HG03039 (cell line): ENCODE measurements at regions not wholly inside any gene's neighbourhood (a gene's known extent, or its start where the extent isn't known, plus 50 kb on each side); places are given as distances from the start of the nearest gene placed in this dataset.

Source experiments
- ATAC-seq: cut with Tn5 transposase; IDR thresholded peaks from one replicate; pipeline ENCODE4 v1.9.1; 2021; ENCODE audit warnings: mild to moderate bottlenecking, moderate library complexity; ENCODE audit not compliant: unreplicated experiment

GRCh38 chr11:25943777-25944661, 387.9 kb upstream of the ANO3 start:
- ATAC-seq: no peak

DNA sequence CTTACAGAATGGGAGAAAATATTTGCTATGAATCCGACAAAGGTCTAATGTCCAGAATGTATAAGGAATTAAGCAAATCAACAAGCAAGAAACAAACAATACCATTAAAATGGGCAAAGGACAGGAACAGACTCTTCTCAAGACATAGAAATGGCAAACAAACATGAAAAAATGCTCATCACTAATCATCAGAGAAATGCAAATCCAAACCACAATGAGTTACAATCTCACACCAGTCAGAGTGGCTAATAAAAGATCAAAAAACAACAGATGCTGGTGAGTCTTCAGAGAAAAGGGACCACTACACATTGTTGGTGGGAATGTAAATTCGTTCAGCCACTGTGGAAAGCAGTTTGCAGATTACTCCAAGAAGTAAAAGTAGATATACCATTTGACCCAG, 382.0 kb upstream of the ANO3 start:
- ATAC-seq: no peak

DNA sequence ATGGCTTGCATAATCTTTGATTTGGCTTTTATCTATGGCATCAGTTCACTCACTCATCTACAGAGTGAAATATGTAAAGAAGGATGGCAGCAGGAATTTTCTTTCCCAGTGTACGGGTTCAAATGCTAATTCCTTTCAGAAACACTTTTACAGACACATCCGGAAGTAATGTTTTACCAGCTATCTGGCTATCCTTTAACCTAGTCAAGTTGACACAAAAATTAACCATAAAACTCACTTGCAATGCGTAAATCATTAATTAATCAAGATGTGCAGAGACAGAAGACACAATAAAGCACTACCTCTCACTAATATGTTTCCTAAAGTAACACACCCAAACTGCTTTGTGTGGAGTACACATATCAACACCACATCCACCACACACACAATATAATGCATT, 378.9 kb upstream of the ANO3 start:
- ATAC-seq: no peak

DNA sequence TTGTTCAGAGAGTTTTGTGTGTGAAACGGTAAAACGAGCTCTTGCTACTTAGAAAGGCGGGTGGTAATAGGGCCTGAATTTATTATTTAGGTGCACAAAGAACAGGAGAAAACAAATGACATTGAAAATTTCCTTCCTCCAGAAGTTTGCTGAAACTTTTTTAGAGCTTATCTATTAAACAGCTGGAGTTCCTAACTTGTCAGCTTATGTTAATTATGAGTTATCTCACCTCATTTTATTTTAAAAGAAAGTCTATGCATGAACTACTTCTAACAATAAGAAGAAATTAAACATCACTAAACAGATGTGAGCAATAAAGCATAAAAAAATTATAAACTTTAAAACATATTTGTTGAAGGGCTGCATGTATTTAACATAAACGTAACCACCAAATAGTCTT, 373.9 kb upstream of the ANO3 start:
- ATAC-seq: no peak

DNA sequence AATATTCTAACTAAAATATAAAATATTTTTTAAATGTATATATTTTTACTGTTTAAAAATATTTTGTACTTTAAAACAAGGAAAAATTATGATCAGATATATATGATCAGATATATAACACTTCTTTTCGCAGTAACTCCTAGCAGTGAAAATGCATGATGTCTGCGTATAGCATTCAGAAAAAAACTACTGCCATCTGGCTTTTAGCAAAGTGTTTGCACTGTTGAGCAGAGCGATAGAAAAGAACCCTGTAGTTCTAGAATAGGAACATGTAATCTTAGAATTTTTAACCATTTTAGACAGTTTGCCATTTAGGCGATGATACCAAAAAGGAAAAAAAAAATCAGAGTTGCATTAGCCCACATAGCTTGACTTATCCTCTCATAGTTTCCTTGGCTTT, 370.4 kb upstream of the ANO3 start:
- no peak for ATAC-seq

GRCh38 chr11:25970726-25971508, 361.0 kb upstream of the ANO3 start:
- ATAC-seq: no peak

GRCh38 chr11:25980091-25980490, 351.8 kb upstream of the ANO3 start:
- ATAC-seq: no peak

- ATAC-seq: peak; percentile 88
These were observed 349.9 kb upstream of the ANO3 start for GRCh38 chr11:25981998-25982397.

GRCh38 chr11:25983280-25983679, 348.6 kb upstream of the ANO3 start:
- no peak for ATAC-seq

GRCh38 chr11:25988178-25988577, 343.8 kb upstream of the ANO3 start:
- no peak for ATAC-seq

DNA sequence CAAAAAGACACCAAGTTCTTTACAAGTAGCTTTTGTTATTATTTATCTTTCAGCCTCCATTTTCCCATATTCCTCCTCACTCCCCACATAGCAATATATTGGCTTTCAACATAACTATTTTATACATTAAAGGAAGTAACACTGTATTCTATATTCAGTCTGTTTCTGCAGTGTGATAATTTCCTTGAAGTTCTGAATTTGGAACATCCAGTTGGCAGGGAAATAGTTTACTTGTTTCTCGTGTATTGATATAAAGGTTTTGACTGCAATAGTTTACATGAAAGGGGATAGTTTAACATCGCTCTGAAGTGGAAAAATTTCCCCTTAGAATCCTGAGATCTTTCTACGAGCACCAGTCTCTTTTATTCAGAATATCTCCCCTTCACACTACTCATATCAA, 341.5 kb upstream of the ANO3 start:
- no peak for ATAC-seq

GRCh38 chr11:25991476-25991875, 340.5 kb upstream of the ANO3 start:
- ATAC-seq: no peak

DNA sequence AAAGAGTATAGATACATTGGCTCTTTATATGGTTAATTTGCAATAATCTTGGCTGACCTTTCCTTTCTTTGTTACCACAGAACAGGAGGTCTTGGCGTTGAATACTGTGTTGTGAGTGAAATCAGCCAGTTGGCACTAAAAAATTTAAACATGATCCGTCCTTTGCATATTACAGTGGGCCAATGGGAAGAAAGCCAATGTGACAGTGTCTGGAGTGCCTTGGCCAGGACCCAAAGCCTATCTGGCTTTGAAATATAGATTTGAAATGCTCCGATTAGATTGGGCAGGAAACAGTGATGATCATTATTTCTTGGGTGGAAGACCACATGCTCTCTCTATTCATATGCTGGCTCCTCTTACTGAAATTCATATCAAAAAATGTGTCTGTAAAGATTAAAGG, 339.6 kb upstream of the ANO3 start:
- no peak for ATAC-seq

DNA sequence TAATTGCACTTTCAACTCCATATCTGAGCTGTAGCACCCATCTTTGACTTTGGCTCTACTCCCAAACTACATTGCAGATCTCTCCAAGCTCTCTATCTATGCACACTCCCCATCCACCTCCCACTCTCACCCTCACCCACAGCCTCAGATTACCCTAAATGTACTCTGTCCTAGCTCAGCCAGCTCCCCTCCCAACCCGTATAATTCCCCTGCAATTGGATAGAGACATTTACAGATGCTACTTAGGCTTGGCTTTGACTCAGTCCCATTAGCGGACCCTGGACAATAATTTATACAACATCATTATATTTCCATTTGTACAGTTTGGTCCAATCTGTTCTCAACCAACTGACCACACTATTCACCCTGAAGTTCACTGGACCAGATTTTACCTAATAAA, 338.9 kb upstream of the ANO3 start:
- ATAC-seq: no peak

DNA sequence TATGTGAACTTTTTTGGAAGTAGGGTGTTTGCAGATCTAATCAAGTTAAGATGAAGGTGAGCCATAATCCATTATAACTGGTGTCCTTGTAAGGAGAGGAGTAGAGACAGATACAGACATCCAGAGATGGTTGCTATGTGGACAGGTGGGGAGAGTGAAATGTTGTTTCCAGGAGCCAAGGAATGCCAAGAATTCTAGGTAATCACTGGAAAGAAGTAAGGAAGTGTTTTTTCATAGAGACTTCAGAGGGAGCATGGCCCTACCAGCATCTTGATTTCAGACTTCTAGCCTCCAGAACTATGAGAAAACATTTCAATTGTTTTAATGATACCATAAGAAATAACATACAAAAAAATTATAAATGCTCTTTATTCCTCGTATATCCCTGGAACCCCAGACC, 320.5 kb upstream of the ANO3 start:
- ATAC-seq: no peak

DNA sequence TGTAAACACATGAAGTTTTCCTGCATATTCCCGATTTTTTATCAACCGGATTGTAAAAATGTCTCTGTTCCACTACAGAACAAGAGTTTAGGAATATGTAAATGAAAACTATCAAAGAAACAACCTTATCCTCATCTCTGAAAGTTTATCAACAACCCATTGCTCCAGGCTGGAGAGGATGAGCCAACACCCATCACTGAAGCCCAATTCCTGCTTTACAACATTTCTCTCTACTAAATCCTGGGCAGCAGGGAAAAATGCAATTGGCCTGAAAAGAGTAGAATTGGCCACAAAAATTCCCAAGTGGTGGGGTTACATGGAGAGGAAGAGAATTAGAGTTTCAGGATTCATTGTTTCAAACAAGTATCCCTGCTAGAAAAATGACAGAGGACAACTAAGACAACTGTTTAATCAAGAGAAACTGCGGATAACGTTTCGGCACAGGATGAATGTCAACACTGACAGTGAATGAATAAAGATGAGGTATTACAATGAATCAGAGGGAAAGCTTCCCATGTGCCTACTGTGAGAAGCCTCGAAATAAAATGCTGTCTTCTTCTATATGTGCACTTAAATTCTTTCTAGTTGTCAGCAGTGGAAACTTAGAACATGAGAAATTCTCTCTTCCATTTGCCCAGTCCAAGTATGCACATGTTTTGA, 317.3 kb upstream of the ANO3 start:
- ATAC-seq: no peak

DNA sequence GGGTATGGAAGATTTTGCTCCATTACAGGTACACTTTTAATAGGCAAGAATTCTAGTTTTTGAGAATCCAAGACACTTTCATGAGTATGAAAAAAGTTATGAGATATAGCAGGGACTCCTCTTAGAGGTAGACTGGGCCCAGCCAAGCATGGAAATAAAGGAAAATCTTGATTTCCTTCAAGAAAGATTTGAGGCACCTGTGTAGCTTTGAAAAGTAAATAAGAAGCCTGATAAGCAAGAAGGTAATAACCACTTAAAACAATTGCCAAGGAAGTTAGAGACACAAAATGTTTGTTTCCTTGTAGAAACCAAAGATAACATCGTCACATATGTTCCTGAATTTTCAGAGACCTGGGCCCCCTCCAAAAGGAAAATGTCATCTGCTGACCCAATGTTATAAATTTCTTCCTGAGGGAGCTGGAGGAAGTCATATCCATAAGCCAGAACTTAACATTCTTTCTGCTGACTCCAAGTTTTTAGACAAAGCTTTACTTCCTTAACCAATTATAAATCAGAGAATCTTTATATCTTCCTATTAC, 314.5 kb upstream of the ANO3 start:
- ATAC-seq: no peak

DNA sequence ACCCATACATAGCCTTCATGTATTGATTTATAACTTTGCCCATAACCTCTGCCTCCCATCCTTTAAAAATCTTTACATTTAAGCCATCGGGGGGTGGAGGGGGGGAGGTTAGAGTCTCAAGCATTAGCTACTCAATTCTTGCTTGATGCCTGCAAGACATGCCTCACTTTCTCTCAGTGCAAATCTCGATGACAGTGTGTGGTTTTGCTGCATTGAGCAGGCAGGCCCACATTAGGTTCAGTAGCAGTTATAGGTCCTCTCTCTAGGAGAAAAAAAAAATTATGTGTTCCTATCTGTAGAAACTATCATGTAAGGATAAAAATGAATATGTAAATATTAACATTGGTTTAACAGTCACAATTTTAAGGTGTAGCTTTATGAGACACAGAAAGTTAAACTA, 314.0 kb upstream of the ANO3 start:
- no peak for ATAC-seq

- no peak for ATAC-seq
These were observed 313.6 kb upstream of the ANO3 start for GRCh38 chr11:26018336-26018735.

GRCh38 chr11:26019386-26019785, 312.5 kb upstream of the ANO3 start:
- no peak for ATAC-seq

DNA sequence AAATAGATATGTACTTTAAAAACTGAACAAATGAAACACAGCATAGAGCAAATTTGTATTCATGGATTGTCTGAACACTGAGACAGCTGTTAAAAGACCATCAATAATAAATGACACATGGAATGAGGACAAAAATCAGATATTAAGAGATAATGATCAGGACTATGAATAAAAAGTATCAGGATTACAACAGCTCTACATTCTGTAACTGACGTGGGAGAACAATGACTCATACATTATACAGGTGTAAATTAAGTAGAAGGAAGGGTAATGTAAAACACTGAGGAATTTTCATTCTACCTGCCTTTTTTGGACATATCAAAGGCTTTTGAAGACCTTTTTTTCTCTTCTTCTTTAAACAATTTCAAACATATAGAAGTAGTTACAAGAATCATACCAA, 310.9 kb upstream of the ANO3 start:
- no peak for ATAC-seq
